CD4-positive, alpha-beta T cell (primary cell): ENCODE measurements at regions not wholly inside any gene's neighbourhood (a gene's known extent, or its start where the extent isn't known, plus 50 kb on each side); places are given as distances from the start of the nearest gene placed in this dataset.

Experiments
- ATAC-seq: fragments of 200-7000 bp; cut with Tn5 transposase; one replicate; pipeline ENCODE4 v1.10.0; 2022; ENCODE audit warnings: mild to moderate bottlenecking; ENCODE audit not compliant: poor library complexity
- CTCF ChIA-PET: fragments of 350-600 bp; sonication (Branson Sonifier 250); formaldehyde crosslinking; loops from one replicate; lab custom pipeline; 2021; ENCODE audit warnings: antibody characterized with exemption, inconsistent platforms; lab: Charles Lee
- POLR2A ChIA-PET: fragments of 350-600 bp; sonication (Branson Sonifier 250); formaldehyde crosslinking; loops from one replicate; lab custom pipeline; 2021; ENCODE audit warnings: antibody characterized with exemption, inconsistent platforms; lab: Charles Lee
- DNase-seq, 14 experiments: peaks; one replicate each; pipeline ENCODE4 v3.0.0-alpha.2; 2013 to 2020; ENCODE audit warnings: mixed read lengths in 2 of 14
- H3K27ac ChIP-seq, 2 donors: one replicate each; pipeline versions ENCODE4 v1.5.1 to v1.7.0; 2013; ENCODE audit warnings: low read length in 2 of 2, low read depth in 1 of 2, mild to moderate bottlenecking in 1 of 2
- H3K27me3 ChIP-seq, 2 experiments: 1 replicate in 1 of 2; 2 replicates in 1 of 2; pipeline versions ENCODE4 v1.6.1 to v1.7.0; 2013; ENCODE audit warnings: low read length in 2 of 2, control low read depth in 1 of 2, mild to moderate bottlenecking in 1 of 2, moderate library complexity in 1 of 2; ENCODE audit not compliant: insufficient read depth in 2 of 2, control insufficient read depth in 1 of 2
- H3K36me3 ChIP-seq: one replicate; pipeline ENCODE4 v1.6.1; 2013; ENCODE audit warnings: low read length, control low read depth; ENCODE audit not compliant: insufficient read depth
- H3K4me1 ChIP-seq: one replicate; pipeline ENCODE4 v1.6.1; 2013; ENCODE audit warnings: low read length, control low read depth; ENCODE audit not compliant: insufficient read depth
- H3K4me3 ChIP-seq: one replicate; pipeline ENCODE4 v1.5.1; 2013; ENCODE audit warnings: mild to moderate bottlenecking, low read length, moderate library complexity
- H3K9me3 ChIP-seq, 2 experiments: 1 replicate in 1 of 2; 2 replicates in 1 of 2; pipeline versions ENCODE4 v1.6.1 to v1.7.0; 2013; ENCODE audit warnings: low read length in 2 of 2, mild to moderate bottlenecking in 2 of 2, control low read depth in 1 of 2, moderate library complexity in 1 of 2; ENCODE audit not compliant: control insufficient read depth in 1 of 2, insufficient read depth in 1 of 2
- H3K27ac Mint-ChIP-seq: one replicate; pipeline ENCODE4 v1.8.0; 2020; ENCODE audit warnings: mixed read lengths
- H3K27me3 Mint-ChIP-seq: one replicate; pipeline ENCODE4 v1.8.0; 2021; ENCODE audit warnings: mixed read lengths
- H3K36me3 Mint-ChIP-seq: one replicate; pipeline ENCODE4 v1.8.0; 2021; ENCODE audit warnings: low read depth, mixed read lengths
- H3K4me1 Mint-ChIP-seq: one replicate; pipeline ENCODE4 v1.8.0; 2021; ENCODE audit warnings: low read depth, mixed read lengths
- H3K4me3 Mint-ChIP-seq: one replicate; pipeline ENCODE4 v1.8.0; 2020; ENCODE audit warnings: mild to moderate bottlenecking, mixed read lengths
- H3K9me3 Mint-ChIP-seq: one replicate; pipeline ENCODE4 v1.8.0; 2020; ENCODE audit warnings: mixed read lengths
- intact Hi-C, 2 experiments: fragments of 100-400 bp; cut with DNase I in 1 of 2; cut with micrococcal nuclease in 1 of 2; formaldehyde crosslinking; loops; one replicate each; pipeline versions ENCODE4 v1.15.1 to v1.9.0; 2023 to 2025; cut with DNase I, micrococcal nuclease
- TF ChIP-seq, protein P1 (sequence below): fragments of 200-600 bp; IDR thresholded peaks from one replicate; pipeline ENCODE4 v1.8.0; 2022; ENCODE audit warnings: antibody characterized with exemption, mild to moderate bottlenecking

DNA sequence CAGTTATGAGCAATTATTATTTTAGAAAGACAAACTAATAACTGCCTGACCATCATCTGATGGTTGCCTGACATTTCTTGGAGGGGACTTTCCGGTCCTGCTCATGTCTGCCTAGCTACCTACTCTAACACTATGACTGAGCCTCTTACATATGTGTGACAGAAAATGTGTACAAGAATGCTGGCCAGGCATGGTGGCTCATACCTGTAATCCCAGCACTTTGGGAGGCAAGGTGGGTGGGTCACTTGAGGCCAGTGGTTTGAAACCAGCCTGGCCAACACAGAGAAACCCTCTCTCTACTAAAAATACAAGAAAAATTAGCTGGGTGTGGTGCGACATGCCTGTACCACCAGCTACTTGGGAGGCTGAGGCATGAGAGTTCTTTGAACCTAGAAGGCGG is 666.3 kb downstream of the KCNJ3 start:
- Histone ChIP-seq H3K27ac (no peak overlapping the region), H3K27me3 (no peaks in the 10 kb centered on the region), H3K36me3 (no peaks in the 10 kb centered on the region), H3K4me3 (no peak overlapping the region), H3K4me1 (no peaks in the 10 kb centered on the region), H3K9me3 (peaks cover 0 to 4% of the 10 kb centered on the region in 2 experiments)
- ChIA-PET CTCF (no interaction called here), POLR2A (no interaction called here)
- no peak overlapping the region for H3K4me3 Mint-ChIP-seq
- H3K9me3 Mint-ChIP-seq: no peaks in the 10 kb centered on the region
- no peak for DNase-seq
- H3K36me3 Mint-ChIP-seq: no peaks in the 10 kb centered on the region
- ATAC-seq: no peak
- intact Hi-C loops: loop anchor here in 1 of 2 experiments (5.0 kb wide), 1 partner anchor 1223 kb away; no protein-coding TSS in a partner anchor
- no peaks in the 10 kb centered on the region for H3K4me1 Mint-ChIP-seq
- TF ChIP-seq, protein P1, sequence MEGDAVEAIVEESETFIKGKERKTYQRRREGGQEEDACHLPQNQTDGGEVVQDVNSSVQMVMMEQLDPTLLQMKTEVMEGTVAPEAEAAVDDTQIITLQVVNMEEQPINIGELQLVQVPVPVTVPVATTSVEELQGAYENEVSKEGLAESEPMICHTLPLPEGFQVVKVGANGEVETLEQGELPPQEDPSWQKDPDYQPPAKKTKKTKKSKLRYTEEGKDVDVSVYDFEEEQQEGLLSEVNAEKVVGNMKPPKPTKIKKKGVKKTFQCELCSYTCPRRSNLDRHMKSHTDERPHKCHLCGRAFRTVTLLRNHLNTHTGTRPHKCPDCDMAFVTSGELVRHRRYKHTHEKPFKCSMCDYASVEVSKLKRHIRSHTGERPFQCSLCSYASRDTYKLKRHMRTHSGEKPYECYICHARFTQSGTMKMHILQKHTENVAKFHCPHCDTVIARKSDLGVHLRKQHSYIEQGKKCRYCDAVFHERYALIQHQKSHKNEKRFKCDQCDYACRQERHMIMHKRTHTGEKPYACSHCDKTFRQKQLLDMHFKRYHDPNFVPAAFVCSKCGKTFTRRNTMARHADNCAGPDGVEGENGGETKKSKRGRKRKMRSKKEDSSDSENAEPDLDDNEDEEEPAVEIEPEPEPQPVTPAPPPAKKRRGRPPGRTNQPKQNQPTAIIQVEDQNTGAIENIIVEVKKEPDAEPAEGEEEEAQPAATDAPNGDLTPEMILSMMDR: no peak
- H3K27me3 Mint-ChIP-seq: no peaks in the 10 kb centered on the region
- no peak overlapping the region for H3K27ac Mint-ChIP-seq

DNA sequence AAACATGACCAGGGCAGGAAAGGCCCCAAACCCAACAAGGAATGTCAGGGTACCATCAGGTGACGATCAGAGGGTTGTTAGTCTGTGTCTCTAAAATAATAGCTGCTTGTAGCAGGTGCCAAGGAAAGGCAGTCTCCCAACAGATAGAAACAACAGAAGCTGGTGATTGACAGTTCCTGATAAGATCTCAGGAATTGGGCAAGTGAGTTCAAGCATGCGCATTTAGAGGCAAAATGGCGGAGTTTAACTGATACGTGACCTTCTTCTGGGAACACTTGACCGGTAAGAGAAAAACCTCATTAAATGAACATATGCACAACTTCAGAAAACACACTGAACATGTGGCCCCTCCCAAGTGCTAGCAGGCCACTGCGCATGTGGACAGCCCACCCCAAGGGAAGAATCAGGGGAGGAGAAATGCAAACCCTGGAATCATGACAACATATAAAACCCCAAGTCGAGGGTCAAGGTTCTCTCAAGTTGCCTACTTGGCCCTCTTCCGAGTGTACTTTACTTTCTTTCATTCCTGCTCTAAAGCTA is 664.9 kb downstream of the KCNJ3 start:
- Mint-ChIP-seq H3K27ac (no peak overlapping the region), H3K36me3 (no peaks in the 10 kb centered on the region), H3K4me1 (no peaks in the 10 kb centered on the region), H3K27me3 (no peaks in the 10 kb centered on the region), H3K9me3 (peaks cover 5% of the 10 kb centered on the region), H3K4me3 (no peak overlapping the region)
- ChIA-PET CTCF (no interaction called here), POLR2A (no interaction called here)
- H3K4me1 ChIP-seq: no peaks in the 10 kb centered on the region
- no peak overlapping the region for H3K27ac ChIP-seq
- H3K4me3 ChIP-seq: no peak overlapping the region
- no peaks in the 10 kb centered on the region for H3K27me3 ChIP-seq
- intact Hi-C loops: no loop called here
- no peak for ATAC-seq
- no peaks in the 10 kb centered on the region for H3K36me3 ChIP-seq
- no peak for DNase-seq
- H3K9me3 ChIP-seq: peaks cover 0 to 4% of the 10 kb centered on the region in 2 experiments
- TF ChIP-seq, protein P1: no peak

DNA sequence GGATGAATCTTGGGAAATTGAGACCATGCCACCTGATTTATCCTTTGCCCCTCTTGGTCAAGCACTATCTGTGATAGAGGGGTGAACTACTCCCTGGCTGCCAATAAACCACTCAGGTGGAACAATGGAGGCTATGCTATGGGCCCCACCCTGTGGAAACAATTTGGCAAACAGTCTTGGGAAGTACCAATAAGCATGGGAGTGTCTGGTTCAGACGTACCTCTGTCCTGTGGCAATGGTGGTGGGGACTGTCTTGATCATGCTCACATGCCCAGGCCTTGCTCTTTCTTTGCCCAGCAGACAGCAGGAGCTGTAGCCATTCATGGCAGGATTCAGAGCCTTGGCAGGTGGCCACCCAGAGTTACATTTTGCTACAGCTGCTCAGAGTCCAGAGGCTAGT is 658.7 kb downstream of the KCNJ3 start:
- no peaks in the 10 kb centered on the region for H3K4me1 ChIP-seq
- ATAC-seq (no peak), DNase-seq (no peak)
- no peaks in the 10 kb centered on the region for H3K27me3 Mint-ChIP-seq
- H3K27me3 ChIP-seq: no peaks in the 10 kb centered on the region
- no peak overlapping the region for H3K4me3 Mint-ChIP-seq
- H3K36me3 ChIP-seq: no peaks in the 10 kb centered on the region
- H3K36me3 Mint-ChIP-seq: no peaks in the 10 kb centered on the region
- POLR2A ChIA-PET: no interaction called here
- H3K27ac ChIP-seq: no peak overlapping the region
- no peaks in the 10 kb centered on the region for H3K4me1 Mint-ChIP-seq
- H3K27ac Mint-ChIP-seq: no peak overlapping the region
- CTCF ChIA-PET: no interaction called here
- peaks cover 5% of the 10 kb centered on the region for H3K9me3 Mint-ChIP-seq
- H3K4me3 ChIP-seq: no peak overlapping the region
- TF ChIP-seq, protein P1: no peak
- intact Hi-C loops: no loop called here
- H3K9me3 ChIP-seq: peaks cover 0 to 4% of the 10 kb centered on the region in 2 experiments
